ENCODE measurements at regions not wholly inside any gene's neighbourhood (a gene's known extent, or its start where the extent isn't known, plus 50 kb on each side); places are given as distances from the start of the nearest gene placed in this dataset.

- H3K9ac ChIP-seq, result 0 out of 2 replicates have a peak overlapping the region, but pooled peaks have one; percentile 39
- no peaks in the 10 kb centered on the region for H3K9me2 ChIP-seq (ENCODE audit: insufficient read depth)
- H3K79me2 ChIP-seq (ENCODE audit: insufficient read depth), result no peaks in the 10 kb centered on the region
- H3K27me3 ChIP-seq (replicated peaks; ENCODE audit: insufficient read depth), result no peaks in the 10 kb centered on the region
- 71 to 76% methylated on average over 3 of the region's 3 CpGs for WGBS, 2 experiments (ENCODE audit: low coverage in 1 of 2, low lambda C conversion rate in 2 of 2, missing lambda C conversion rate in 2 of 2)
- peak; percentile 67 for DNase-seq
- peak overlapping the region; percentile 4; the same call in 1 of the 2 replicates for H2AFZ ChIP-seq
- no peak overlapping the region for H3K4me3 ChIP-seq
- in situ Hi-C loops (cut with MboI), result no loop called here
- peak overlapping the region; percentile 38 for H3K4me2 ChIP-seq (ENCODE audit: unreplicated experiment)
- H4K20me1 ChIP-seq (ENCODE audit: insufficient read depth), result no peaks in the 10 kb centered on the region
- H3K9me3 ChIP-seq (ENCODE audit: low read depth), result no peaks in the 10 kb centered on the region
- TF ChIP-seq EZH2phosphoT487 (IDR thresholded peaks at IDR 0.05; ENCODE audit: insufficient read depth, low read depth), result no peak
- no peak for TF ChIP-seq EZH2 (IDR thresholded peaks at IDR 0.05; ENCODE audit: insufficient read depth, poor library complexity, severe bottlenecking)
- H3K4me1 ChIP-seq (ENCODE audit: insufficient read depth), result peaks cover 27% of the 10 kb centered on the region
- H3F3A ChIP-seq (ENCODE audit: insufficient read depth), result peaks cover 3% of the 10 kb centered on the region; the same call in 1 of the 2 replicates
- peak overlapping the region; percentile 72 for H3K27ac ChIP-seq
- no peaks in the 10 kb centered on the region for H3K36me3 ChIP-seq (ENCODE audit: low read depth)
Observed at GRCh38 chr1:186566140-186566855, 105.4 kb upstream of the PDC start.

- Histone ChIP-seq H4K20me1 (ENCODE audit: insufficient read depth) (no peaks in the 10 kb centered on the region), H3K27me3 (replicated peaks; ENCODE audit: insufficient read depth) (no peaks in the 10 kb centered on the region), H3K36me3 (ENCODE audit: low read depth) (no peaks in the 10 kb centered on the region), H3K27ac (no peak overlapping the region), H3K79me2 (ENCODE audit: insufficient read depth) (no peaks in the 10 kb centered on the region), H3F3A (ENCODE audit: insufficient read depth) (peaks cover 12% of the 10 kb centered on the region), H3K4me1 (ENCODE audit: insufficient read depth) (peaks cover 35% of the 10 kb centered on the region), H3K9me2 (ENCODE audit: insufficient read depth) (no peaks in the 10 kb centered on the region), H3K9ac (no peak overlapping the region; the same call in 1 of the 2 replicates), H3K4me3 (no peak overlapping the region), H3K4me2 (ENCODE audit: unreplicated experiment) (no peak overlapping the region), H2AFZ (peak overlapping the region; percentile 50), H3K9me3 (ENCODE audit: low read depth) (no peaks in the 10 kb centered on the region)
- in situ Hi-C loops (cut with MboI), result no loop called here
- no peak for TF ChIP-seq EZH2 (IDR thresholded peaks at IDR 0.05; ENCODE audit: insufficient read depth, poor library complexity, severe bottlenecking)
- no peak for TF ChIP-seq EZH2phosphoT487 (IDR thresholded peaks at IDR 0.05; ENCODE audit: insufficient read depth, low read depth)
- DNase-seq, result no peak
- 83 to 90% methylated on average over 1 of the region's 1 CpG for WGBS, 2 experiments (ENCODE audit: low coverage in 1 of 2, low lambda C conversion rate in 2 of 2, missing lambda C conversion rate in 2 of 2)
Observed at GRCh38 chr1:186564582-186564981, 103.7 kb upstream of the PDC start.

- Histone ChIP-seq H3K9me3 (ENCODE audit: low read depth) (no peaks in the 10 kb centered on the region), H3K4me2 (ENCODE audit: unreplicated experiment) (peak overlapping the region; percentile 43), H3K9ac (peak overlapping the region; percentile 29; the same call in 1 of the 2 replicates), H3K9me2 (ENCODE audit: insufficient read depth) (no peaks in the 10 kb centered on the region), H3F3A (ENCODE audit: insufficient read depth) (peaks cover 12% of the 10 kb centered on the region; the same call in 1 of the 2 replicates), H3K4me3 (no peak overlapping the region), H3K4me1 (ENCODE audit: insufficient read depth) (peaks cover 17% of the 10 kb centered on the region), H3K27ac (peak overlapping the region; percentile 52), H3K79me2 (ENCODE audit: insufficient read depth) (no peaks in the 10 kb centered on the region), H2AFZ (peak overlapping the region; percentile 56), H3K36me3 (ENCODE audit: low read depth) (no peaks in the 10 kb centered on the region), H3K27me3 (replicated peaks; ENCODE audit: insufficient read depth) (no peaks in the 10 kb centered on the region), H4K20me1 (ENCODE audit: insufficient read depth) (no peaks in the 10 kb centered on the region)
- peak; percentile 70 for DNase-seq
- in situ Hi-C loops (cut with MboI), result no loop called here
- no peak for TF ChIP-seq EZH2 (IDR thresholded peaks at IDR 0.05; ENCODE audit: insufficient read depth, poor library complexity, severe bottlenecking)
- no peak for TF ChIP-seq EZH2phosphoT487 (IDR thresholded peaks at IDR 0.05; ENCODE audit: insufficient read depth, low read depth)
- 39 to 40% methylated on average over 6 of the region's 6 CpGs for WGBS, 2 experiments (ENCODE audit: low coverage in 1 of 2, low lambda C conversion rate in 2 of 2, missing lambda C conversion rate in 2 of 2)
Observed at GRCh38 chr1:186559601-186560116, 98.7 kb upstream of the PDC start.

GRCh38 chr1:186557147-186557777, 96.3 kb upstream of the PDC start:
- H3K4me2 ChIP-seq (ENCODE audit: unreplicated experiment), result no peak overlapping the region
- no peaks in the 10 kb centered on the region for H3K9me3 ChIP-seq (ENCODE audit: low read depth)
- DNase-seq, result no peak
- H3K79me2 ChIP-seq (ENCODE audit: insufficient read depth), result no peaks in the 10 kb centered on the region
- no peak overlapping the region for H3K9ac ChIP-seq
- H3K9me2 ChIP-seq (ENCODE audit: insufficient read depth), result 0 out of 2 replicates have a peak, but pooled peaks cover 4% of the 10 kb centered on the region
- peaks cover 12% of the 10 kb centered on the region; the same call in 1 of the 2 replicates for H3F3A ChIP-seq (ENCODE audit: insufficient read depth)
- H4K20me1 ChIP-seq (ENCODE audit: insufficient read depth), result no peaks in the 10 kb centered on the region
- H3K4me3 ChIP-seq, result no peak overlapping the region
- in situ Hi-C loops (cut with MboI), result no loop called here
- TF ChIP-seq EZH2phosphoT487 (IDR thresholded peaks at IDR 0.05; ENCODE audit: insufficient read depth, low read depth) (no peak), EZH2 (IDR thresholded peaks at IDR 0.05; ENCODE audit: insufficient read depth, poor library complexity, severe bottlenecking) (no peak)
- H2AFZ ChIP-seq, result no peak overlapping the region
- H3K4me1 ChIP-seq (ENCODE audit: insufficient read depth), result peaks cover 17% of the 10 kb centered on the region
- H3K27me3 ChIP-seq (replicated peaks; ENCODE audit: insufficient read depth), result no peaks in the 10 kb centered on the region
- WGBS, 2 experiments (ENCODE audit: low coverage in 1 of 2, low lambda C conversion rate in 2 of 2, missing lambda C conversion rate in 2 of 2), result 52 to 83% methylated on average over 1 to 2 of the region's 2 CpGs
- 0 out of 2 replicates have a peak, but pooled peaks cover 2% of the 10 kb centered on the region for H3K36me3 ChIP-seq (ENCODE audit: low read depth)
- H3K27ac ChIP-seq, result no peak overlapping the region

All from GM23248 (cell line).